Stomach smooth muscle (tissue), 2 donors: ENCODE measurements at regions not wholly inside any gene's neighbourhood (a gene's known extent, or its start where the extent isn't known, plus 50 kb on each side); places are given as distances from the start of the nearest gene placed in this dataset.

Source experiments
- H3K27ac ChIP-seq: one replicate; pipeline ENCODE4 v1.7.0; 2013; ENCODE audit warnings: mild to moderate bottlenecking, low read length, inconsistent platforms
- H3K27me3 ChIP-seq, 2 donors: one replicate each; pipeline ENCODE4 v1.7.0; 2013; ENCODE audit warnings: low read length in 2 of 2; ENCODE audit not compliant: insufficient read depth in 2 of 2, control insufficient read depth in 1 of 2
- H3K36me3 ChIP-seq, 2 donors: one replicate each; pipeline ENCODE4 v1.7.0; 2013; ENCODE audit warnings: low read length in 2 of 2; ENCODE audit not compliant: control insufficient read depth in 2 of 2, insufficient read depth in 2 of 2
- H3K4me1 ChIP-seq: one replicate; pipeline ENCODE4 v1.7.0; 2013; ENCODE audit warnings: low read length; ENCODE audit not compliant: control insufficient read depth, insufficient read depth
- H3K4me3 ChIP-seq, 2 donors: one replicate each; pipeline ENCODE4 v1.7.0; 2013; ENCODE audit warnings: low read length in 2 of 2
- H3K9ac ChIP-seq, 2 donors: one replicate each; pipeline ENCODE4 v1.7.0; 2013; ENCODE audit warnings: low read length in 2 of 2, mild to moderate bottlenecking in 1 of 2
- H3K9me3 ChIP-seq, 2 donors: one replicate each; pipeline ENCODE4 v1.7.0; 2013; ENCODE audit warnings: low read length in 2 of 2; ENCODE audit not compliant: control insufficient read depth in 2 of 2
- donor health status: healthy.
- donor health status: Pancreatic carcinoma.

- Histone ChIP-seq H3K4me1 (no peaks in the 10 kb centered on the region), H3K36me3 (no peaks in the 10 kb centered on the region)
Measured at GRCh38 chr14:44108601-44109000, 398.5 kb downstream of the FSCB start.

GRCh38 chr14:44107156-44107555 is 399.9 kb downstream of the FSCB start:
- no peaks in the 10 kb centered on the region for H3K36me3 ChIP-seq
- no peak overlapping the region for H3K4me3 ChIP-seq
- H3K9ac ChIP-seq = no peak overlapping the region
- no peaks in the 10 kb centered on the region for H3K4me1 ChIP-seq
- H3K9me3 ChIP-seq = peaks cover 0 to 2% of the 10 kb centered on the region in 2 donors
- no peaks in the 10 kb centered on the region for H3K27me3 ChIP-seq
- no peak overlapping the region for H3K27ac ChIP-seq

More at GRCh38 chr14:44108601-44109000, 398.5 kb downstream of the FSCB start:
- Histone ChIP-seq H3K9ac (no peak overlapping the region), H3K27me3 (no peaks in the 10 kb centered on the region), H3K9me3 (peaks cover 0 to 2% of the 10 kb centered on the region in 2 donors), H3K4me3 (no peak overlapping the region), H3K27ac (no peak overlapping the region)

- Histone ChIP-seq H3K9me3 (peaks cover 0 to 2% of the 10 kb centered on the region in 2 donors), H3K4me1 (no peaks in the 10 kb centered on the region), H3K36me3 (no peaks in the 10 kb centered on the region), H3K4me3 (no peak overlapping the region), H3K27ac (no peak overlapping the region), H3K27me3 (no peaks in the 10 kb centered on the region), H3K9ac (no peak overlapping the region)
Measured at GRCh38 chr14:44099743-44100488, 407.2 kb downstream of the FSCB start.

GRCh38 chr14:44081146-44081545 is 425.9 kb downstream of the FSCB start:
- Histone ChIP-seq H3K4me3 (no peak overlapping the region), H3K9ac (no peak overlapping the region)

GRCh38 chr14:44070046-44070445 is 437.0 kb downstream of the FSCB start:
- H3K4me1 ChIP-seq = no peaks in the 10 kb centered on the region

More at GRCh38 chr14:44081146-44081545, 425.9 kb downstream of the FSCB start:
- Histone ChIP-seq H3K4me1 (no peaks in the 10 kb centered on the region), H3K9me3 (no peaks in the 10 kb centered on the region), H3K36me3 (no peaks in the 10 kb centered on the region), H3K27ac (no peak overlapping the region), H3K27me3 (no peaks in the 10 kb centered on the region)

GRCh38 chr14:44053422-44053821 is 453.7 kb downstream of the FSCB start:
- Histone ChIP-seq H3K27ac (no peak overlapping the region), H3K9ac (no peak overlapping the region), H3K4me1 (no peaks in the 10 kb centered on the region), H3K4me3 (no peak overlapping the region), H3K9me3 (no peaks in the 10 kb centered on the region), H3K27me3 (no peaks in the 10 kb centered on the region), H3K36me3 (no peaks in the 10 kb centered on the region)

More at GRCh38 chr14:44070046-44070445, 437.0 kb downstream of the FSCB start:
- no peak overlapping the region for H3K4me3 ChIP-seq
- no peaks in the 10 kb centered on the region for H3K36me3 ChIP-seq
- H3K27ac ChIP-seq = no peak overlapping the region
- no peaks in the 10 kb centered on the region for H3K9me3 ChIP-seq
- no peak overlapping the region for H3K9ac ChIP-seq
- H3K27me3 ChIP-seq = no peaks in the 10 kb centered on the region

- H3K4me3 ChIP-seq = no peak overlapping the region
- no peaks in the 10 kb centered on the region for H3K9me3 ChIP-seq
- no peaks in the 10 kb centered on the region for H3K27me3 ChIP-seq
- H3K36me3 ChIP-seq = no peaks in the 10 kb centered on the region
- no peak overlapping the region for H3K9ac ChIP-seq
- no peaks in the 10 kb centered on the region for H3K4me1 ChIP-seq
- H3K27ac ChIP-seq = no peak overlapping the region
Measured at GRCh38 chr14:44041700-44042099, 465.4 kb downstream of the FSCB start.

- H3K36me3 ChIP-seq = no peaks in the 10 kb centered on the region
- H3K9me3 ChIP-seq = no peaks in the 10 kb centered on the region
- H3K4me3 ChIP-seq = no peak overlapping the region
- no peaks in the 10 kb centered on the region for H3K27me3 ChIP-seq
- no peak overlapping the region for H3K27ac ChIP-seq
- no peak overlapping the region for H3K9ac ChIP-seq
- no peaks in the 10 kb centered on the region for H3K4me1 ChIP-seq
Measured at GRCh38 chr14:44040561-44040960, 466.5 kb downstream of the FSCB start.

- Histone ChIP-seq H3K36me3 (no peaks in the 10 kb centered on the region), H3K9me3 (no peaks in the 10 kb centered on the region), H3K9ac (no peak overlapping the region), H3K27me3 (no peaks in the 10 kb centered on the region), H3K4me3 (no peak overlapping the region), H3K4me1 (no peaks in the 10 kb centered on the region), H3K27ac (no peak overlapping the region)
Measured at GRCh38 chr14:44036248-44036647, 470.8 kb downstream of the FSCB start.

GRCh38 chr14:44035707-44036106 is 471.4 kb downstream of the FSCB start:
- no peaks in the 10 kb centered on the region for H3K36me3 ChIP-seq
- no peak overlapping the region for H3K9ac ChIP-seq
- no peaks in the 10 kb centered on the region for H3K27me3 ChIP-seq
- no peak overlapping the region for H3K4me3 ChIP-seq
- no peak overlapping the region for H3K27ac ChIP-seq
- H3K9me3 ChIP-seq = no peaks in the 10 kb centered on the region
- H3K4me1 ChIP-seq = no peaks in the 10 kb centered on the region

GRCh38 chr14:44030831-44031383 is 476.2 kb downstream of the FSCB start:
- no peaks in the 10 kb centered on the region for H3K36me3 ChIP-seq
- H3K27ac ChIP-seq = no peak overlapping the region
- H3K9ac ChIP-seq = no peak overlapping the region
- no peaks in the 10 kb centered on the region for H3K4me1 ChIP-seq
- H3K27me3 ChIP-seq = no peaks in the 10 kb centered on the region
- H3K9me3 ChIP-seq = no peaks in the 10 kb centered on the region
- no peak overlapping the region for H3K4me3 ChIP-seq
